Stimulated activated CD4-positive, alpha-beta T cell treated with anti-CD3 and anti-CD28 coated beads, Interleukin-12 subunit alpha, Interleukin-12 subunit beta, amount 100 ng/mL, for 48 hours (primary cell): ENCODE measurements at regions not wholly inside any gene's neighbourhood (a gene's known extent, or its start where the extent isn't known, plus 50 kb on each side); places are given as distances from the start of the nearest gene placed in this dataset.

Source experiments
- DNase-seq, 3 donors: peaks; one replicate each; pipeline ENCODE4 v3.0.0-alpha.2; 2020; ENCODE audit warnings: low read depth in 2 of 3, low spot score in 1 of 3

DNA sequence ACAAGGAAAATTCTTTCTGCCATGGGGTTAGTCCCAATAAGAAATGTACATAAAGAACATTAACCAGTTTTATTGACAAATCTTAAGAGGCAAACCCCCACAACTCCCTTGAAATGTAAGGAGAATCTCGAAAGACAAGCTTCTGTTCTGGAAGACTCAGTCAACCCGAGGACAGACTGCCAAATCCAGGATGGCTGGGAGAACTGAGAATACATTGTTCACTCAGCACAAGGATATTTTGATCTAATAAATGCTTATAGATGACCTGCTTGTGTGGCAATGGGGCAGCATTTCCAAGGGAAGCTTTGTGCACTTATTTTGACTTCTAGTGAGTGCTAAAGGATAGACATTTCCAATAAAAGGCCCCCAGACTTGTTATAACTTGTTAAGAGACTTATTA lies 280.4 kb downstream of the DHX15 start:
- no peak for DNase-seq

DNA sequence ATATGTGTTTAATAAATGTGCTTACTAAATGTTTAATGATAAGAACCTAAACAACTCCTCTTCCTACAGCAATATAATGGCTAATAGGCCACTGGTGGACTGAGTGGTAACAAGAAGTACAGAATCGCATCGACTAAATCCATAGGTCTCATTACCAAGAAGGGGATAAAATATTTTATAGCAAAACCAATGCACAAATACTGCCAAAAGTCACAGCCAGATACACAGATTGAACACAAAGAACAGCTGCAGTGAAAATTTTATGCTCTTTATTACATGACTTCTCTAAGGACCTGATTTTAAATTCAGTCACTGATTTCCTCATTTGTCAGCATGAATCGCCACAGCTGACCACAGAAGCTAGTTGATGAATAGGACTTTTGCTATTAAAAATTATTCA lies 285.4 kb downstream of the DHX15 start:
- DNase-seq = no peak

DNA sequence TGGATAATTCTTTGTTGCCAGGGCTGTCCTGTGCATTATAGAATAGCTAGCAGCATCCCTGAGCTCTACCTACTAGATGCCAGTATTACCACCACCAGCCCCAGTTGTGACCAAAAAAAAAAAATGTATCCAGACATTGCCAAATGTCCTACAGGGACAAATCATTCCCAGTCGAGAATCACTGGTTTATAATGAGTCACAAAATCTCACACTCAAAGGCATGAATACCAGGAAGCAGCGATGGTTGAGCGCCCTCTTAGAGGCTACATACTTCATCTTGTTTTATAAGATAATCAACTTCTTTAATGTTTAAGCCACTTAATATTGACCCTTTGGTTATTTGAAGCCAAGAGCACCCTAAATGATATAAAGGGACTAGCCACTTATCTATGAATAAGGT lies 297.3 kb downstream of the DHX15 start:
- no peak for DNase-seq

DNA sequence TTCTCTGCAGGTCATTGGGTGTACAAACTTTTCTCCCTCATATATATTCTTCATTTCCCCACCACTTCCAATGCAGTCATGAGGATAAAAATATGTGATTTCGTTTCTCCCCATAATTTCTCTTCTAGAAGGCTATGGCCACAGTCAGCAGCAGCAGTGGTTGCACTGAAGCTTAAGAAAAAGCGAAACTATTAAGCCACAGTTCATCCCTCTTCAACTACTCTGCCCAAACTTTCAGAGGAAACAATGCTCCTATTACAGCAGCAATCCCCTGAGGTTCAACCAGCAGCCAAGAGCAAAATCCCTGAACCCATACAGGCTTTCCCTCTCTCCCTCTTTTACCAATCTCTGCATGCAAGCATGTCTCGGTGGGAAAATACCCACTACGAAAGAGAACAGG lies 298.6 kb downstream of the DHX15 start:
- no peak for DNase-seq

DNA sequence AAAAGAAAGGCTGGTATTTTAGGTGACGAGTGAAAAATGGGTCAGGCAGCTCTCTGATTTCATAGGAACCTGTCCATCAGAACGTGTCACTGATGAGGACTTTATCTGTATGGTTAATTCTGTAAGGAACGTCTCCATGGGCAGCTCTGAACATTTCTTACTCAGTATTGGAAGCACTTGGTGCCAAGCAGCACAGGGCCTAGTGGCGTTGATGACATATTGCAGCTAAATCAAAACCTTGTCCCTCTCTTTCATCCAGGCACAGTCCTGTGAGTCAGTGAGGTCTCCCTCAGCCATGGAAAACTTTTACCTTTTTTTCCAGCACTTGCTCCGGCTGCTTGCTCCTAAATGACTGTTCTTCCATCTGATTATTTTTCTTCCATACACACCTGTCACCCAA lies 301.9 kb downstream of the DHX15 start:
- no peak for DNase-seq

DNA sequence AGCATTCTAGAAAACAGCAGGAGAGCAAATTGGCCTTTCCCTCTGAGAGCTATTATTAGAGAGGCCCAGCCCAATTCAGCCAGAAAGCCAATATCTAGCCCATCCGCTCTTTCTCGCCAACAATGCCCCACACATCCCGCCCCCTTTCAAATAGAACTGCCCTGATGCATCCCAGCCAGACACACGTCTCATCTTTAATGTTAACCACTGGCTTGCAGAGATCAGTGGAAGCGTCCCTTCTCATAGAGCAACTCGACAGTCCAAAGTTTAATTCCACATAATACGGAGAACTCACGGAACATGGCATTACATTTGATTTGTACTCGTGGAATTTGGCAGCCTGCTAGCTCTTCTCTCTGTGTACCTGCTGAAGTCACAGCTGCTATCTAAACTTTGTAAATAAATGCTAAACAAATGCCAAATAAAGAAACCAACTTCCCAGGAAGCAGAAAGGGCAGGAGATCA lies 304.4 kb downstream of the DHX15 start:
- DNase-seq = no peak

DNA sequence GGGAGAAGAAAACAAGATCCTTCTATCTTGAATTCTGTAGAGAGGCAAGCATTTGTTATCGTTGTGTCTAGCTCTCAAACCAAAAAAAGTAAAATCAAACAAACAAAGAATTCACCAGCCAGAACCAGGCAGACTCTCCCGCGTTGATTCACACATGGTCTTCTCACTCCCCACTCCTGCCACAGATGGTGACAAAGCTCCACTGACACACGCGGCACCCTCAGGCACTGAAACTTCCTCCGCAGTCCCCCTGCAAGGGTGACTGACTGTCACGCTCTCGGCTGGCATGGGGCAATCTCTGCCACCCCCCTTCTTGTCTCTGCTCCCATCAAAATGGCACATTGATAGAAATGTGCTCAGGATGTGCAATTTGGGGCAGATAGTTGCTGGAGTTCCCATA lies 304.9 kb downstream of the DHX15 start:
- DNase-seq = no peak

DNA sequence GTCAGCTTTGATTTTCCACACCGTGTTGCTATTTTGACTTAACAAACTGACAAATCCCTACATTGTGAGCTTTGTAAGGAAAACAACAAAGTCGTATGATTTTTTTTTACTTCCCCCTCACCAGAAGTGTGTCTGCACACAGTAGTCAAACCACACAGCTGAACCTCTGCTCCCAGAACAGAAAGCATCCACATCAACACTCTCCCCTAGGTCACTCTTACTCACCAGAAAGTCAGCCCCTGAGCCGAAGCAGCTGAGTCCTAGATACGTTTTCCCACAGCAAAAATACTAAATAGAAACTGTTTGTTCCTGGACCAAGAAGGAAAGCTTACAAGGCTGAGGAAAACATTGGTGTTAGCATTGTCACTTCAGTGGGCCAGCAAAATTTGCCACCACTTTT lies 305.7 kb downstream of the DHX15 start:
- no peak for DNase-seq

DNA sequence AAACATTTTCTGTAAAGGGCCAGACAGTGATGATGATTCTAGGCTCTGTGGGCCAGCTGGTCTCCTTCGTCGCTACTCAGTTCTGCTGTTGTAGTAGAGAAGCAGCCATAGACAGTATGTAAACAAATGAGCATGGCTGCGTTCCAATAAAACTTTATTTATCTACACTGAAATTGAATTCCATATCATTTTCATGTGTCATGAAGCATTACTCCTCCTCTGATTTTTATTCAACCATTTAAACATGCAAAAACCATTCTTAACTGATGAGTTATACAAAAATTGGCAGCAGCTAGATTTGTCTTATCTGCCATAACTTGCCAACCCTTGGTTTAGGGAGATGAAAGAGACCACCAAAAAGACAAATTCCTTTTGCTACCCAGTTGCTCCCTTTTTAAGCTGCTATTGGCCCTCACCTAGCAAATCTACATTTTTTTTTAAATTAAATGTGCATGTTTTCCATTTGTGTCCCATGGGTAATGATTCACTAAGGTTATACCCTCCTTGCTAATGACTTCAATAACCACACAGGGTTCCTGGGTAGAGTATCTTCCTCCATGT lies 309.9 kb downstream of the DHX15 start:
- no peak for DNase-seq

DNA sequence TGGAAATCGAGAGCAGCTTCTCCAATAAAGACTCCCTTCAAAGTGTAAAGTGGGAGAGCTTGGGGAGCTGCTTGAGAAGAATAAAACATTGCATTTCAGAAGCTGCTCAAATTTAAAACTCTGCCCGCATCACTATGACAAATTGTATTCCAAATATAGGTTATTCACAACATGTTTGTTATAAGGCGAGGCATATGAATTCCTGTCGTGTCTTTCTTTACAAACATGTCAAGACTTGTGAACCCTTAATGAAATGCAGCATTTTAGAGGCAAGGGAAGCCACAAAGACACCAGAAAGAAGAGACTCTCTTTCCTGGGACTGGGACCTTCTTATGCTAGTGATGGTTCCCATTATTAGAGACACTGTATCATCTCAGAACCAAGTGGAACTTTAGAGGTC lies 311.2 kb downstream of the DHX15 start:
- DNase-seq = no peak

DNA sequence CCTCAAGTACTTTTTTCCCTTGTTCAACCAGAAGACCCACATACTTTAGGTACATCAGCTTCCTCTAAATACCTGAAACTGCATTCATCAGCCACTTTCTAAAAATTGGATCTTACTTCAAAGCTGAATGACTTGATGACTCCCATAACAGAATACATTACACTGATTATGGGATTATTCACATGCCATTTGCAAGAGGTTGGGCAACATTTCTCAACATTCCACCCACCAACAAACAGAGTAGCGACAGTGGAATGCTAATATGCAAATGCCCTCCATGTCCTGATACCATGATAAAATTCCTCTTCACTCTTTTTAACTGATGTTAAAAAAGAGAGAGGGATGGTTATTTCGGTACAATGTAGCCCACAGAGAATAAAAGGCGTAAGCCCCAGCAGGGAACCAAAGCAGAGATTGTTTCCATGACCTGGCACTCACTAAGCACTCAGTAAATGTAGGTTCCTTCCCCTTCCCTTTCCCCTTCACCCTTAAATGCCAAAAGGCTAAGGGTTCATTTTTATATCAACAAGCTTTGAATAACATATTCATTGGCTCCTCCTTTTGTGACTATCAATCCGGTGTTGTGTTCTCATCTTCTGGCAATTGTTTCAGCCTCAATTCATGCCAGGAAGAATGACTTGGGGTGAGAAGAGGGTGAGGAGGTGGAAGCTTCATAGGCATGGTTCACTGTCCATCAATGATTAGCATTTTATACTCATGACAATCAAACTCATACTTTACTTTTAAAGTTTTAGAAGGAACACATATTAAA lies 317.2 kb downstream of the DHX15 start:
- no peak for DNase-seq

DNA sequence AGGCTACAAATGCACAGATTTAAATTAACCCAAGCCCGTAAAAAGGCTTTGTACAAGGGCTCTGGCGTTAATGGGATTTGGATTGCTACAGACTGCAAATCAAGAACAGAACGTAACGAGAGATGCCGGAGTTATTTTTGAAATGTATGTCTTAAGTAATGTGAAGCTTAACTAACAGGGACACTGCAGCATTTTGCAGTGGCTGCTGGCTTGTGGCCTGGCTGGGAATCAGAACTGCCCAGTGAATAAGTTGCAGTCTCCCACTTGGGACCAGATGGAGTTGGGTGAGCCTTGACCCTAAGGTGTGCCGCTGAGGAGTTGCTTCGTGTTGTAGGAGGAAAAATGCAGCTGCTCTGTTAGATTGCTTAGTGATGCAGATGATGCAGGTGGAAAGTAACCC lies 318.4 kb downstream of the DHX15 start:
- no peak for DNase-seq

DNA sequence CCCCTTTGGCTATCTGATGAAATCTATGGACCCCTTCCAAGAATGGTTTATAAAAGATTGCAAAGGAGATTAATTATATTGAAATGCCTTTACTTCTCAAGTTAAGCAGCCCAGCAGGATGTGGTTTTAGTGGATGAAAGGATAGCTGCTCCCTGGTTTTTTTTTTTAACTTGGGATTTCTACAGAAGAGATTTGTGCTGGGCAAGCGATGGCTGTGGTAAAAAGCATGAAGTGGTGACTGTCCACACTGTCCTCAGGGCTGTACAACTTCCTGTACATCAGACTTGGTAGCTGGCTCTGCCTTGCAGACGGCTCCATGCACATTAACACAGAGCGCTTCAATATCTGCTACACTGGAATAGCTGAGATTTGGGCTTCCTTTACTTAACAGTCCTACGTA lies 321.7 kb downstream of the DHX15 start:
- DNase-seq = no peak

DNA sequence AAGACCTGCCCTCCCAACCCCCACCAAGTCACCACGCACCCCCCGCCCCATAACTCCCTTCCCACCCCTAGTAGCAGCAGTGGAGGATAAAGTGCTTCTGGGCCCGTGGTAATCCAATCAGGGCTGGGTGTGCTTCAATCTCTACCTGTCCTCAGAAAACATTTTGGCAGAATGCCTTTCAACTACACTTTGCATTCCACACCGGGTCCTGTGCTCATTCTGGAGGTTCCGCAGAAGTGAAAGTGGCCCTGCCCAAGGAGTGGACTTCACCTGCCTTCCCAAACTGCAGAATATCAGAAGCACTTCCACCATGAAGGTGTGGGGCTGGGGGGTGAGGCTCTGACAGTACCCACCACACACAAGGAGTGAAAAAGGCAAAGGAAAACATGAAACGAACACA lies 322.3 kb downstream of the DHX15 start:
- no peak for DNase-seq

DNA sequence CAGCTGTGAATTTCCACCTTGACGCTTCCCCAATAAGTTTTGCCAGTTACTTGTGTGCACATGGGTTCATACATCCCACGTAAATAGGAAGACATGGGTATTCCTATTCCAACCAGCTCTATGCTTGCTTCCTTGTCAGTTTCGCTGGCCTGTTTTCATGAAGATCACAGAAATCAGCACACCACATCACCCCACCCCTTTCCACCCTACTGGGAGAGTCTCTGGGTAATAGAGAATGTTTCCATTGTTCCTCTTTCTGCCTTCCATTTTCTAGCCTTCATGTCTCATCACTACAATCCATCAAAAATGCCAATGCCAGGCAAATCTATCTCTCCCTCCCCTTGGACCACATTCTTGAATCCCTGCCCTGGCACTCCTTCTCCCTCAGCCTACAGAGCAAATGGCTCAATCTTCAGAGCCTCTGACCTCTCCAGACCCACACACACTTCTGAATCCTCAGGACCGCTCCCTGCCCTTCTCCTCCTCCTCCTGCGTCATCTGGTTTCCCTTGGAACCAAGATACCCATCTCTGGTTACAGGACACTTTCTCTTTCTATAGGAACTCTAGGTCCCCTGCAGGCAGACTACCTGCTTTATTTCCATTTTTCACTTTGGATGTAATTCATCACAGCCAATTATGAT lies 323.3 kb downstream of the DHX15 start:
- no peak for DNase-seq

DNA sequence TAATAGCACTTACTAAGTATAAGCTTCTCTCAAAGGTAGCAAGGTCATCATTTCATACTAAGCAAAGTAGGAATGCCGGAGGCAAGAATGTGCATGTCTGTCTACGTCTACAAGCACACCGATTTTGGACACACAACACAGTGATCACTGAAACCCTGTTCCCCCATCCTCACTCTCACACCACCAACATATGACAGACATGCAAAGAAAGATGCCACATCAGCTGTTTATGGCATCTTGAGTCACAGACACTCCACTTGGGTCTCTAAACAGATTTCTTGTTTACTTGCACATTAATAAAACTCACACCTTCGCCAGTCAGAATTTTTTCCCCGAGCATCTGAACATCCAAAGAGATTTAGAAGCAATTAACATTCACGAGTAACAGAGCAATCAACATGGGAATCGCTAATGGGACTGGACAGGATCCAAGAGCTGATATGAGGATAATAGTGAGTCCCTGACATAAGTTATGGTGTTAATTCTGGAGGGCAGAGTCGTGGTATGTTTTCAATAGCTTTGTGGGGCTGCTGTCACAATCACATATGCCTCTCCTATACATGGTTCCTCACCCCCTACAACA lies 324.1 kb downstream of the DHX15 start:
- DNase-seq = no peak

DNA sequence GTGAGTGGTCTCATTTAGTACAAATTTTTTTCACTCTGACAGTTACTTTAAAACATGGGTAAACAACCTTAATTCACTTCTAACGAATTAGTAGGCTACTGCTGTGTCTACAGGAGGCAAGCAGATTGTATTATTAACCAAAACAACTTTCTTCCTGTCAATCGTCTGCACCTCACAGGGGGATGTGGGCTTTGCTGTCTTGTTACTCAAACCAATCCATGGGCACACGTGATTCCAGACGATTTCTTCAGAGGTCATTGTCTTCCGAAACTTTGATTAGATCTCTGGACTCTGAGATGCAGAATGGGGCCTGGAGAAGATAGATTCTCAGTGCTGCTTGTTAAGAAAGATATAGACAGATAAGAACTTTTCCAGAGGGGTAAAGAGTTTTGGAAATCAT lies 327.8 kb downstream of the DHX15 start:
- no peak for DNase-seq

DNA sequence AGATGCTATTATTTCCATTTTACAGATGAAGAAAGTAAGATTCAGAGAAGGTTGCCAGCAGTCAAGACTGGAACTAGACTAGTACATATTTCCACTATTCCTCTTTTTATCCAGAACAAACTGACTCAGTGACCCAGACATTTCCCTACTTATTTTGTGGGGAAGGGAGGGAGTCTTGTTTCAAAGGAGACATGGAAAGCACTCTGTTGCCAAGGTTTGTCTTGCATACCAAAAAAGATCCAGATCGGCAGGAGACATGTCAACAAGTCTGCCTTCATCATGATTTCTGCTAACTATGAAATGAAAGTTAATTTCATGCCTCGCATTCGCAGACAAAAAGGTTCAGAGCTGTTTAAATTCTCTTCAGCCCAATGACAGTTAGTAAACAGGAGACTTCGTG lies 328.3 kb downstream of the DHX15 start:
- no peak for DNase-seq

DNA sequence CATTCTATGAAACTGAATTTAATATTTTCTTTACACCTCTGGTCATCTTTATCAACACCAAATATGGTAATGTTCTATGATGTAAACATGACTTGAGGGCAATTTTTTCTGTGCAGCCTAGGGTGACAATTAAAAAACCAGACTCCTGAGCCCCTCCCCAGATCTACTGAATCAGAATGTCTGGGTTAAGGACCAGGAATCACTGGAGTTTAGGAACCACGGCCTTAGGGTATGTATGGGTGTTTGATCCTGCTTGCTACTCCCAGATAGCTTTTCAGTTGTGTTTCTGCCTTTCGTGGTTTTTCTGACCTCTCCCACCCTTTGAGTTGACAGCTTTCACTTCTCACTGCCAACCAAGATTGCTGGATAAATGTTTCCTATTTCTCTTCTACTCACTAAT lies 332.2 kb downstream of the DHX15 start:
- DNase-seq = no peak

DNA sequence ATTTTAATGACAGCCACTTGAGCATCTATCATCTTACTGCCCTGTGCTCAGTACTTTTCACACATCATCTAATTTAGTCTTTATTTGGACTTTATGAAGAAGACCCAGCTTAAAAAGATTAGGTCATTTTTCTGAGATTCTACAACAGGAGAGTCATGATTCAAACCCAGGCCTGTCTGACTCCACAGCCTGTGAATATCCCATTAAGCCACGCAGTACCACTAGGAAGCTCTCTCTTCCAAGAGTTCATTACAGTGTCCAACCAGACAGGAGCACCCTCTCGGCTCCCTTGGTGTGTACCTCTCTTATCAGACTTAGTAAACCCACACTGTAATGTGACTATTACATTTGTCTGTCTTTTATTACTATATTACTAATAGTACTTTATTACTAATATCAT lies 332.8 kb downstream of the DHX15 start:
- DNase-seq = no peak

DNA sequence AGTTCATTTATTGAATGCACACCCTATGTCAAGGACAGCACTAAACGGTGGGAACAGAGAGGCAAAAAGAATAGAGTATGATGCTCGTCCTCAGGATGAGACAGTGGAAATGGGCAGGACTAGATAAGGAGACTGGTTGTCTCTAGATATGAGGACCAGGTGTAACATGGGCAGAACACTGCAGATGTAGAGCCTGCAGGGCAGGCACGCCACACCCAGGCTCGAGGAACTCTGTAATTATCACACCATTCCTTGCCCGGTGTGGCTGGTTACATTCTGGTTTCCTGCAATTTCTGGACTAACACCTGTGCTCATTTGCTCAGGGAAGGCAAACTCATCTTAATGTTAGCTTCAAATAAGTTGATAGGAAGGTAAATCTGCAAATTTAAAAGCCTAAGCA lies 334.4 kb downstream of the DHX15 start:
- DNase-seq = no peak
